ENCODE measurements at regions not wholly inside any gene's neighbourhood (a gene's known extent, or its start where the extent isn't known, plus 50 kb on each side); places are given as distances from the start of the nearest gene placed in this dataset.

DNA sequence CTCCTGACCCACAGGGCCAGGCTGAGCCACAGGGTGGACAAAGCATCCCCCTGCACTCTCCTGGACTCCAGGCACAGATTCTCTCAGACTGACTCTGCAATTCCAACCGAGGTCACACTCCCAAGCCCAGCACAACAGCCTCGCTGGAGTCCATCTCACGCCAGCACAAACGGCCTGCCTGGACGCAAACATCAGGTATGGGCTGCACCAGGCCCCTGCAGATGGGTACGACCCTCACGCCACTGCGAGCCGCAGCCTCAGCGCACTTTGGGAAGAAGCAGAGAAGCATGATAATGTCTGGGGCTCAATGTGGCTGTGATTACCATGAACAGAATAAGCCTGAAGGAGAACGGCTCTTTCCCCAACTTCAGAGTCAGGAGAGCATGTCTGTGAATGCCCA is 66.4 kb upstream of the CFAP46 start:
- Histone ChIP-seq H3K9me3 (ENCODE audit: control insufficient read depth in 1 of 2, insufficient read depth in 1 of 2, low read depth in 1 of 2, low read length in 2 of 2) (no peaks in the 10 kb centered on the region), H3K4me2 (ENCODE audit: low read length) (no peak overlapping the region), H2AFZ (ENCODE audit: low read depth, low read length, poor library complexity, severe bottlenecking) (no peak overlapping the region), H3K36me3 (ENCODE audit: control insufficient read depth in 1 of 2, insufficient read depth in 2 of 2, low read length in 2 of 2) (no peaks in the 10 kb centered on the region), H3K4me3 (replicated peaks in 1 of 2; ENCODE audit: low read depth in 1 of 2, low read length in 2 of 2) (no peak overlapping the region), H3K4me1 (ENCODE audit: control insufficient read depth in 1 of 2, insufficient read depth in 2 of 2, low read length in 2 of 2) (peaks cover 0 to 24% of the 10 kb centered on the region in 2 experiments; a peak in 2 of 4 replicates), H3K9ac (ENCODE audit: low read length) (no peak overlapping the region), H4K20me1 (ENCODE audit: insufficient read depth) (no peaks in the 10 kb centered on the region), H3K27ac (ENCODE audit: low read depth, low read length) (no peak overlapping the region), H3K27me3 (ENCODE audit: insufficient read depth, low read length) (no peaks in the 10 kb centered on the region), H3K9me2 (ENCODE audit: insufficient read depth) (no peaks in the 10 kb centered on the region), H3K79me2 (ENCODE audit: insufficient read depth, low read length) (no peaks in the 10 kb centered on the region)
- TF ChIP-seq EZH2 (IDR thresholded peaks at IDR 0.05), result no peak
- no peak for TF ChIP-seq ZFX (IDR thresholded peaks at IDR 0.05)
- TF ChIP-seq, protein P1, sequence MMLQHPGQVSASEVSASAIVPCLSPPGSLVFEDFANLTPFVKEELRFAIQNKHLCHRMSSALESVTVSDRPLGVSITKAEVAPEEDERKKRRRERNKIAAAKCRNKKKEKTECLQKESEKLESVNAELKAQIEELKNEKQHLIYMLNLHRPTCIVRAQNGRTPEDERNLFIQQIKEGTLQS (IDR thresholded peaks at IDR 0.05), result no peak
- no peak for TF ChIP-seq YY1 (IDR thresholded peaks at IDR 0.05; ENCODE audit: extremely low read depth, insufficient replicate concordance, low read depth, low read length)
- TF ChIP-seq SIN3A (IDR thresholded peaks at IDR 0.05; ENCODE audit: low read depth), result no peak
- no peak for TF ChIP-seq CBX3 (IDR thresholded peaks at IDR 0.05; ENCODE audit: low read depth)
- CTCF ChIA-PET, result no interaction called here
- no peak for ATAC-seq
- POLR2A ChIA-PET, result no interaction called here
- DNase-seq (ENCODE audit: low read depth, low spot score), result no peak
- intact Hi-C loops (cut with micrococcal nuclease), result no loop called here
- RAD21 ChIA-PET (ENCODE audit: low non-redundant PET in 1 of 2, low total read pairs in 2 of 2, uncharacterized antibody in 2 of 2, unreplicated experiment in 2 of 2), result no interaction called here
- BruUV-seq (replicated peaks), result no TSS peak

DNA sequence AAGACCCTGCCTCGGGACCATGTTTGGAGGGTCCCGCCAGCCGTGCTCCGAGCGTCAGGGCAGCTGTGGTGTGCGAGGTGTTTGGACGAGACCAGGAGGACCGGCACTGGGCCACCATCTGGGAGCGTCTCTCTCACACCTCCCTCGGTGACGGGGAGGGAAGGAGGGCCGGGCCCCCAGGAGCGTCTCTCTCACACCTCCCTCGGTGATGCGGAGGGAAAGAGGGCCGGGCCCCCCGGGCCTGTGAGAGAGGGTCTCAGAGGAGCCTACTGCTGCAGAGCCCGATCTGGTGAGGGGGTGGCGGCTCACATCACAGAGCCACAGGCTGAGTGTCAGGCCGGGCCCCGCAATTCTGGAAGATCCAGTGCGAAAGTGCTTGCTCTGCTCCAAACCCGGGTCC is 65.8 kb upstream of the CFAP46 start:
- Histone ChIP-seq H3K4me3 (replicated peaks in 1 of 2; ENCODE audit: low read depth in 1 of 2, low read length in 2 of 2) (no peak overlapping the region), H3K4me1 (ENCODE audit: control insufficient read depth in 1 of 2, insufficient read depth in 2 of 2, low read length in 2 of 2) (peaks cover 0 to 19% of the 10 kb centered on the region in 2 experiments; a peak in 1 of 4 replicates), H3K4me2 (ENCODE audit: low read length) (no peak overlapping the region), H3K9me3 (ENCODE audit: control insufficient read depth in 1 of 2, insufficient read depth in 1 of 2, low read depth in 1 of 2, low read length in 2 of 2) (no peaks in the 10 kb centered on the region), H3K79me2 (ENCODE audit: insufficient read depth, low read length) (no peaks in the 10 kb centered on the region), H2AFZ (ENCODE audit: low read depth, low read length, poor library complexity, severe bottlenecking) (no peak overlapping the region), H3K9ac (ENCODE audit: low read length) (no peak overlapping the region), H4K20me1 (ENCODE audit: insufficient read depth) (no peaks in the 10 kb centered on the region), H3K9me2 (ENCODE audit: insufficient read depth) (no peaks in the 10 kb centered on the region), H3K27ac (ENCODE audit: low read depth, low read length) (no peak overlapping the region), H3K27me3 (ENCODE audit: insufficient read depth, low read length) (no peaks in the 10 kb centered on the region), H3K36me3 (ENCODE audit: control insufficient read depth in 1 of 2, insufficient read depth in 2 of 2, low read length in 2 of 2) (no peaks in the 10 kb centered on the region)
- no TSS peak for BruUV-seq (replicated peaks)
- ChIA-PET CTCF (no interaction called here), RAD21 (ENCODE audit: low non-redundant PET in 1 of 2, low total read pairs in 2 of 2, uncharacterized antibody in 2 of 2, unreplicated experiment in 2 of 2) (no interaction called here), POLR2A (no interaction called here)
- intact Hi-C loops (cut with micrococcal nuclease), result no loop called here
- DNase-seq (ENCODE audit: low read depth, low spot score) (no peak), ATAC-seq (no peak)
- TF ChIP-seq, protein P2, sequence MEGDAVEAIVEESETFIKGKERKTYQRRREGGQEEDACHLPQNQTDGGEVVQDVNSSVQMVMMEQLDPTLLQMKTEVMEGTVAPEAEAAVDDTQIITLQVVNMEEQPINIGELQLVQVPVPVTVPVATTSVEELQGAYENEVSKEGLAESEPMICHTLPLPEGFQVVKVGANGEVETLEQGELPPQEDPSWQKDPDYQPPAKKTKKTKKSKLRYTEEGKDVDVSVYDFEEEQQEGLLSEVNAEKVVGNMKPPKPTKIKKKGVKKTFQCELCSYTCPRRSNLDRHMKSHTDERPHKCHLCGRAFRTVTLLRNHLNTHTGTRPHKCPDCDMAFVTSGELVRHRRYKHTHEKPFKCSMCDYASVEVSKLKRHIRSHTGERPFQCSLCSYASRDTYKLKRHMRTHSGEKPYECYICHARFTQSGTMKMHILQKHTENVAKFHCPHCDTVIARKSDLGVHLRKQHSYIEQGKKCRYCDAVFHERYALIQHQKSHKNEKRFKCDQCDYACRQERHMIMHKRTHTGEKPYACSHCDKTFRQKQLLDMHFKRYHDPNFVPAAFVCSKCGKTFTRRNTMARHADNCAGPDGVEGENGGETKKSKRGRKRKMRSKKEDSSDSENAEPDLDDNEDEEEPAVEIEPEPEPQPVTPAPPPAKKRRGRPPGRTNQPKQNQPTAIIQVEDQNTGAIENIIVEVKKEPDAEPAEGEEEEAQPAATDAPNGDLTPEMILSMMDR (IDR thresholded peaks at IDR 0.05 in 2 of 3, conservative IDR thresholded peaks at IDR 0.05 in 1 of 3; ENCODE audit: borderline replicate concordance in 1 of 3, insufficient read depth in 1 of 3, low read depth in 2 of 3, low read length in 2 of 3), result no peak
- TF ChIP-seq JUND (IDR thresholded peaks at IDR 0.05) (no peak), POLR2AphosphoS5 (IDR thresholded peaks at IDR 0.05; ENCODE audit: low read depth, low read length) (no peak), TCF7L2 (IDR thresholded peaks at IDR 0.05; ENCODE audit: borderline replicate concordance, extremely low read depth, insufficient read depth, insufficient read length) (no peak), CEBPB (IDR thresholded peaks at IDR 0.05; ENCODE audit: low read depth) (no peak), SP1 (IDR thresholded peaks at IDR 0.05; ENCODE audit: low read depth) (no peak), POLR2A (IDR thresholded peaks at IDR 0.05; ENCODE audit: borderline replicate concordance, extremely low read depth, insufficient read depth, insufficient read length) (no peak), SIN3A (IDR thresholded peaks at IDR 0.05; ENCODE audit: low read depth) (no peak)
- TF ChIP-seq, protein P3, sequence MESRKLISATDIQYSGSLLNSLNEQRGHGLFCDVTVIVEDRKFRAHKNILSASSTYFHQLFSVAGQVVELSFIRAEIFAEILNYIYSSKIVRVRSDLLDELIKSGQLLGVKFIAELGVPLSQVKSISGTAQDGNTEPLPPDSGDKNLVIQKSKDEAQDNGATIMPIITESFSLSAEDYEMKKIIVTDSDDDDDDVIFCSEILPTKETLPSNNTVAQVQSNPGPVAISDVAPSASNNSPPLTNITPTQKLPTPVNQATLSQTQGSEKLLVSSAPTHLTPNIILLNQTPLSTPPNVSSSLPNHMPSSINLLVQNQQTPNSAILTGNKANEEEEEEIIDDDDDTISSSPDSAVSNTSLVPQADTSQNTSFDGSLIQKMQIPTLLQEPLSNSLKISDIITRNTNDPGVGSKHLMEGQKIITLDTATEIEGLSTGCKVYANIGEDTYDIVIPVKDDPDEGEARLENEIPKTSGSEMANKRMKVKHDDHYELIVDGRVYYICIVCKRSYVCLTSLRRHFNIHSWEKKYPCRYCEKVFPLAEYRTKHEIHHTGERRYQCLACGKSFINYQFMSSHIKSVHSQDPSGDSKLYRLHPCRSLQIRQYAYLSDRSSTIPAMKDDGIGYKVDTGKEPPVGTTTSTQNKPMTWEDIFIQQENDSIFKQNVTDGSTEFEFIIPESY (IDR thresholded peaks at IDR 0.05; ENCODE audit: extremely low read depth, insufficient replicate concordance, low read length), result no peak
